ENCODE measurements at regions not wholly inside any gene's neighbourhood (a gene's known extent, or its start where the extent isn't known, plus 50 kb on each side); places are given as distances from the start of the nearest gene placed in this dataset.
A peak's percentile ranks its signal among the peaks of the same experiment; 100 is the strongest.
"Not testable (repeated sequence)": the region's sequence is repeated elsewhere in the genome, so short reads cannot be mapped to it uniquely, and the experiment has no call there.

- no peak for DNase-seq (ENCODE audit: low read depth)
Observed at GRCh38 chr4:108458681-108459080, 161.7 kb upstream of the RPL34 start.

GRCh38 chr4:108454227-108454626 is 166.1 kb upstream of the RPL34 start:
- peak; percentile 37 for DNase-seq (ENCODE audit: low read depth)

GRCh38 chr4:108453366-108453765 is 167.0 kb upstream of the RPL34 start:
- DNase-seq (ENCODE audit: low read depth): no peak

- no peak for DNase-seq (ENCODE audit: low read depth)
Observed at GRCh38 chr4:108450236-108450898, 170.0 kb upstream of the RPL34 start.

GRCh38 chr4:108449129-108449528 is 171.2 kb upstream of the RPL34 start:
- DNase-seq (ENCODE audit: low read depth): no peak

GRCh38 chr4:108446556-108446955 is 173.8 kb upstream of the RPL34 start:
- DNase-seq (ENCODE audit: low read depth): no peak

- DNase-seq (ENCODE audit: low read depth): no peak
Observed at GRCh38 chr4:108445716-108446115, 174.7 kb upstream of the RPL34 start.

- peak; percentile 34 for DNase-seq (ENCODE audit: low read depth)
Observed at GRCh38 chr4:108443585-108443984, 176.8 kb upstream of the RPL34 start.

- DNase-seq (ENCODE audit: low read depth): peak; percentile 31
Observed at GRCh38 chr4:108433832-108434231, 186.5 kb upstream of the RPL34 start.

- not testable (repeated sequence) for DNase-seq (ENCODE audit: low read depth)
Observed at GRCh38 chr4:108433394-108433793, 187.0 kb upstream of the RPL34 start.

GRCh38 chr4:108432418-108432817 is 188.0 kb upstream of the RPL34 start:
- DNase-seq (ENCODE audit: low read depth): no peak

GRCh38 chr4:108431986-108432385 is 188.4 kb upstream of the RPL34 start:
- DNase-seq (ENCODE audit: low read depth): no peak

- DNase-seq (ENCODE audit: low read depth): no peak
Observed at GRCh38 chr4:108430921-108431320, 189.5 kb upstream of the RPL34 start.

GRCh38 chr4:108429662-108430061 is 190.7 kb upstream of the RPL34 start:
- no peak for DNase-seq (ENCODE audit: low read depth)

GRCh38 chr4:108428923-108429322 is 191.5 kb upstream of the RPL34 start:
- no peak for DNase-seq (ENCODE audit: low read depth)

- no peak for DNase-seq (ENCODE audit: low read depth)
Observed at GRCh38 chr4:108427946-108428485, 192.4 kb upstream of the RPL34 start.

GRCh38 chr4:108426493-108426892 is 193.9 kb upstream of the RPL34 start:
- peak; percentile 36 for DNase-seq (ENCODE audit: low read depth)

- DNase-seq (ENCODE audit: low read depth): peak; percentile 80
Observed at GRCh38 chr4:108425988-108426387, 194.4 kb upstream of the RPL34 start.

GRCh38 chr4:108417923-108418322 is 202.5 kb upstream of the RPL34 start:
- DNase-seq (ENCODE audit: low read depth): peak; percentile 8

GRCh38 chr4:108416831-108417230 is 203.5 kb upstream of the RPL34 start:
- no peak for DNase-seq (ENCODE audit: low read depth)

- DNase-seq (ENCODE audit: low read depth): no peak
Observed at GRCh38 chr4:108415389-108415788, 205.0 kb upstream of the RPL34 start.

- DNase-seq (ENCODE audit: low read depth): no peak
Observed at GRCh38 chr4:108411836-108412235, 208.5 kb upstream of the RPL34 start.

- not testable (repeated sequence) for DNase-seq (ENCODE audit: low read depth)
Observed at GRCh38 chr4:108409691-108410090, 210.7 kb upstream of the RPL34 start.

GRCh38 chr4:108405586-108405985 is 214.8 kb upstream of the RPL34 start:
- DNase-seq (ENCODE audit: low read depth): no peak

Measured in M059J (cell line).